OCI-LY1 (cell line): ENCODE measurements at regions not wholly inside any gene's neighbourhood (a gene's known extent, or its start where the extent isn't known, plus 50 kb on each side); places are given as distances from the start of the nearest gene placed in this dataset.

Source experiments
- EZH2 ChIP-seq: fragments of 200-600 bp; sonication (generic), shearing (Covaris generic); IDR thresholded peaks from 2 replicates; pipeline ENCODE4 v1.8.0; 2017; ENCODE audit warnings: borderline replicate concordance, mixed run types, mild to moderate bottlenecking, antibody characterized with exemption, low read length, moderate library complexity, mixed read lengths
- TF ChIP-seq, protein P1 (sequence below): fragments of 200-600 bp; sonication (generic), shearing (Covaris generic); IDR thresholded peaks from 2 replicates; pipeline ENCODE4 v1.5.1; 2017; ENCODE audit warnings: mild to moderate bottlenecking, antibody characterized with exemption, low read length, moderate library complexity, mixed read lengths

DNA sequence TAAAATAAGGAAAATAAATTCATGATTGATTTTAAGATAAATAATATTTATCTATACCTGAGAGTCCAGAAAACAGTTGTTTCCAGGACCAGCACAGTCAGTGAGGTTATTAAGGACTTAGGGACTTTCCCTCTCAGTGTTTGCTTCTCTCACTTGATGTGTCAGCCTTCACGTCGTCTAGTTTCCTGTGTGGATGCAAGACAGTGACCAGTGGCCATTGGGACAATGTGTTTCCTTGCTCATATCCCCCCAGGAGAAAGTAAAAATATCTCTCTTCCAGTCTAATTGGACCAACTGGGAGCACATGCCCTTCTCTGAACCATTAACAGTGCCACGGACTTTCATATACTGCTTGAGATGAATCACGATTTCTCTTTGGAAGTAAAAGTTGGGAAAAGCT lies 157.8 kb upstream of the CTNNB1 start:
- TF ChIP-seq, protein P1, sequence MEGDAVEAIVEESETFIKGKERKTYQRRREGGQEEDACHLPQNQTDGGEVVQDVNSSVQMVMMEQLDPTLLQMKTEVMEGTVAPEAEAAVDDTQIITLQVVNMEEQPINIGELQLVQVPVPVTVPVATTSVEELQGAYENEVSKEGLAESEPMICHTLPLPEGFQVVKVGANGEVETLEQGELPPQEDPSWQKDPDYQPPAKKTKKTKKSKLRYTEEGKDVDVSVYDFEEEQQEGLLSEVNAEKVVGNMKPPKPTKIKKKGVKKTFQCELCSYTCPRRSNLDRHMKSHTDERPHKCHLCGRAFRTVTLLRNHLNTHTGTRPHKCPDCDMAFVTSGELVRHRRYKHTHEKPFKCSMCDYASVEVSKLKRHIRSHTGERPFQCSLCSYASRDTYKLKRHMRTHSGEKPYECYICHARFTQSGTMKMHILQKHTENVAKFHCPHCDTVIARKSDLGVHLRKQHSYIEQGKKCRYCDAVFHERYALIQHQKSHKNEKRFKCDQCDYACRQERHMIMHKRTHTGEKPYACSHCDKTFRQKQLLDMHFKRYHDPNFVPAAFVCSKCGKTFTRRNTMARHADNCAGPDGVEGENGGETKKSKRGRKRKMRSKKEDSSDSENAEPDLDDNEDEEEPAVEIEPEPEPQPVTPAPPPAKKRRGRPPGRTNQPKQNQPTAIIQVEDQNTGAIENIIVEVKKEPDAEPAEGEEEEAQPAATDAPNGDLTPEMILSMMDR = no peak
- TF ChIP-seq EZH2 = no peak
